ENCODE measurements at regions not wholly inside any gene's neighbourhood (a gene's known extent, or its start where the extent isn't known, plus 50 kb on each side); places are given as distances from the start of the nearest gene placed in this dataset.

- TF ChIP-seq, protein P1, sequence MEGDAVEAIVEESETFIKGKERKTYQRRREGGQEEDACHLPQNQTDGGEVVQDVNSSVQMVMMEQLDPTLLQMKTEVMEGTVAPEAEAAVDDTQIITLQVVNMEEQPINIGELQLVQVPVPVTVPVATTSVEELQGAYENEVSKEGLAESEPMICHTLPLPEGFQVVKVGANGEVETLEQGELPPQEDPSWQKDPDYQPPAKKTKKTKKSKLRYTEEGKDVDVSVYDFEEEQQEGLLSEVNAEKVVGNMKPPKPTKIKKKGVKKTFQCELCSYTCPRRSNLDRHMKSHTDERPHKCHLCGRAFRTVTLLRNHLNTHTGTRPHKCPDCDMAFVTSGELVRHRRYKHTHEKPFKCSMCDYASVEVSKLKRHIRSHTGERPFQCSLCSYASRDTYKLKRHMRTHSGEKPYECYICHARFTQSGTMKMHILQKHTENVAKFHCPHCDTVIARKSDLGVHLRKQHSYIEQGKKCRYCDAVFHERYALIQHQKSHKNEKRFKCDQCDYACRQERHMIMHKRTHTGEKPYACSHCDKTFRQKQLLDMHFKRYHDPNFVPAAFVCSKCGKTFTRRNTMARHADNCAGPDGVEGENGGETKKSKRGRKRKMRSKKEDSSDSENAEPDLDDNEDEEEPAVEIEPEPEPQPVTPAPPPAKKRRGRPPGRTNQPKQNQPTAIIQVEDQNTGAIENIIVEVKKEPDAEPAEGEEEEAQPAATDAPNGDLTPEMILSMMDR (conservative IDR thresholded peaks at IDR 0.05; ENCODE audit: low read depth in 2 of 2), result no peak
Observed at GRCh38 chr4:27270435-27270834, 409.8 kb downstream of the STIM2 start (continued).

GRCh38 chr4:27271555-27271954 lies 410.9 kb downstream of the STIM2 start:
- Histone ChIP-seq H2AFZ (no peak overlapping the region), H3F3A (replicated peaks; ENCODE audit: low read depth) (no peaks in the 10 kb centered on the region), H3K27ac (ENCODE audit: low read depth) (no peak overlapping the region), H3K36me3 (ENCODE audit: insufficient read depth) (no peaks in the 10 kb centered on the region), H3K4me1 (ENCODE audit: insufficient read depth) (peaks cover 17% of the 10 kb centered on the region), H4K20me1 (replicated peaks; ENCODE audit: insufficient read depth) (no peaks in the 10 kb centered on the region), H3K4me3 (no peak overlapping the region), H3K9me2 (ENCODE audit: insufficient read depth) (no peaks in the 10 kb centered on the region; the same call in 1 of the 2 replicates), H3K27me3 (ENCODE audit: insufficient read depth) (no peaks in the 10 kb centered on the region), H3K4me2 (no peak overlapping the region), H3K79me2 (replicated peaks; ENCODE audit: insufficient read depth) (no peaks in the 10 kb centered on the region)
- Mint-ChIP-seq H3K27me3 (ENCODE audit: insufficient read depth, low read depth, poor library complexity) (peaks cover 4% of the 10 kb centered on the region), H3K4me3 (no peak overlapping the region), H3K36me3 (ENCODE audit: low read depth) (no peaks in the 10 kb centered on the region), H3K27ac (peak overlapping the region; percentile 64), H3K9me3 (no peaks in the 10 kb centered on the region), H3K4me1 (peaks cover 25% of the 10 kb centered on the region)
- no peak for ATAC-seq
- no peak for DNase-seq (ENCODE audit: low spot score)
- TF ChIP-seq JUNB (IDR thresholded peaks at IDR 0.05; ENCODE audit: unreplicated experiment), result no peak
- TF ChIP-seq CREB1 (CRISPR knock-in tag; IDR thresholded peaks at IDR 0.05; ENCODE audit: low read depth), result no peak
- TF ChIP-seq EZH2 (IDR thresholded peaks at IDR 0.05; ENCODE audit: low read depth, unreplicated experiment), result no peak
- no peak for TF ChIP-seq STAT1 (IDR thresholded peaks at IDR 0.05; ENCODE audit: unreplicated experiment)
- TF ChIP-seq, protein P1 (conservative IDR thresholded peaks at IDR 0.05; ENCODE audit: low read depth in 2 of 2), result no peak
- TF ChIP-seq ZNF114 (CRISPR knock-in tag; IDR thresholded peaks at IDR 0.05), result no peak
- no peak for TF ChIP-seq POLR2AphosphoS5 (IDR thresholded peaks at IDR 0.05; ENCODE audit: low read depth)
- no peak for TF ChIP-seq ZNF462 (CRISPR knock-in tag; IDR thresholded peaks at IDR 0.05)
- TF ChIP-seq, protein P2, sequence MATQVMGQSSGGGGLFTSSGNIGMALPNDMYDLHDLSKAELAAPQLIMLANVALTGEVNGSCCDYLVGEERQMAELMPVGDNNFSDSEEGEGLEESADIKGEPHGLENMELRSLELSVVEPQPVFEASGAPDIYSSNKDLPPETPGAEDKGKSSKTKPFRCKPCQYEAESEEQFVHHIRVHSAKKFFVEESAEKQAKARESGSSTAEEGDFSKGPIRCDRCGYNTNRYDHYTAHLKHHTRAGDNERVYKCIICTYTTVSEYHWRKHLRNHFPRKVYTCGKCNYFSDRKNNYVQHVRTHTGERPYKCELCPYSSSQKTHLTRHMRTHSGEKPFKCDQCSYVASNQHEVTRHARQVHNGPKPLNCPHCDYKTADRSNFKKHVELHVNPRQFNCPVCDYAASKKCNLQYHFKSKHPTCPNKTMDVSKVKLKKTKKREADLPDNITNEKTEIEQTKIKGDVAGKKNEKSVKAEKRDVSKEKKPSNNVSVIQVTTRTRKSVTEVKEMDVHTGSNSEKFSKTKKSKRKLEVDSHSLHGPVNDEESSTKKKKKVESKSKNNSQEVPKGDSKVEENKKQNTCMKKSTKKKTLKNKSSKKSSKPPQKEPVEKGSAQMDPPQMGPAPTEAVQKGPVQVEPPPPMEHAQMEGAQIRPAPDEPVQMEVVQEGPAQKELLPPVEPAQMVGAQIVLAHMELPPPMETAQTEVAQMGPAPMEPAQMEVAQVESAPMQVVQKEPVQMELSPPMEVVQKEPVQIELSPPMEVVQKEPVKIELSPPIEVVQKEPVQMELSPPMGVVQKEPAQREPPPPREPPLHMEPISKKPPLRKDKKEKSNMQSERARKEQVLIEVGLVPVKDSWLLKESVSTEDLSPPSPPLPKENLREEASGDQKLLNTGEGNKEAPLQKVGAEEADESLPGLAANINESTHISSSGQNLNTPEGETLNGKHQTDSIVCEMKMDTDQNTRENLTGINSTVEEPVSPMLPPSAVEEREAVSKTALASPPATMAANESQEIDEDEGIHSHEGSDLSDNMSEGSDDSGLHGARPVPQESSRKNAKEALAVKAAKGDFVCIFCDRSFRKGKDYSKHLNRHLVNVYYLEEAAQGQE (IDR thresholded peaks at IDR 0.05; ENCODE audit: unreplicated experiment), result no peak
- no peak for TF ChIP-seq EZH2phosphoT487 (IDR thresholded peaks at IDR 0.05; ENCODE audit: unreplicated experiment)
